ENCODE measurements at regions not wholly inside any gene's neighbourhood (a gene's known extent, or its start where the extent isn't known, plus 50 kb on each side); places are given as distances from the start of the nearest gene placed in this dataset.

DNA sequence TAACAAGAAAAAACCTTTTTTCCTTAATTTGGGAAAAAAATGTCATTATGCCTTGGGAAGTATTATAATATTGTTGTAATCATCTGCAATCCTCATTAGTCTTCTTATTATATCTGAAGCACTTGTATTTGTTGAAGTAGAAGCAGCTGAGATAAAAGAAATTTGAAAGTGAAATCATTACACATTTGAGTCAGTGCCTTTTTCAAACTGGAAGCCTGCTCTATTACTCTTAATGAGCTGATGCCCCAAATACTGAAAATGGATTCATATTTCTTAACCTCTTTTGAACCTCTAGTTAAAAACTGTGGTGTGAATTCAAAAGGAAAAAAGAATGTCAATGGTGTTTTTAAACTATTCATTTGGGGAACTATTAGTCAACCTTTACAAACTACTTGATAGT lies 1027.7 kb downstream of the NR2F1-AS1 start:
- Histone ChIP-seq H3K27me3 (ENCODE audit: insufficient read depth, low read depth, low read length) (peaks cover 23% of the 10 kb centered on the region), H3K9me2 (ENCODE audit: insufficient read depth, low read length) (no peaks in the 10 kb centered on the region), H3K27ac (ENCODE audit: low read length) (no peak overlapping the region), H3K9ac (ENCODE audit: low read length) (no peak overlapping the region), H3K36me3 (ENCODE audit: insufficient read depth, low read length) (no peaks in the 10 kb centered on the region), H3F3A (ENCODE audit: insufficient read depth, low read length, poor library complexity, severe bottlenecking) (no peaks in the 10 kb centered on the region), H3K79me2 (replicated peaks; ENCODE audit: insufficient read depth, low read length) (no peaks in the 10 kb centered on the region), H3K9me3 (ENCODE audit: low read length) (no peaks in the 10 kb centered on the region), H3K4me2 (ENCODE audit: low read length) (no peak overlapping the region), H4K20me1 (ENCODE audit: insufficient read depth) (no peaks in the 10 kb centered on the region), H2AFZ (ENCODE audit: low read depth, low read length) (no peak overlapping the region), H3K4me3 (ENCODE audit: low read length) (no peak overlapping the region)
- TF ChIP-seq EZH2 (IDR thresholded peaks at IDR 0.05; ENCODE audit: borderline replicate concordance, insufficient read depth, low read length, poor library complexity, severe bottlenecking) (no peak), RAD21 (conservative IDR thresholded peaks at IDR 0.05) (no peak), EP300 (conservative IDR thresholded peaks at IDR 0.05; ENCODE audit: poor library complexity, severe bottlenecking) (no peak), SMC3 (conservative IDR thresholded peaks at IDR 0.05; ENCODE audit: poor library complexity) (no peak), TAF1 (IDR thresholded peaks at IDR 0.05; ENCODE audit: low read depth) (no peak)
- TF ChIP-seq, protein P1, sequence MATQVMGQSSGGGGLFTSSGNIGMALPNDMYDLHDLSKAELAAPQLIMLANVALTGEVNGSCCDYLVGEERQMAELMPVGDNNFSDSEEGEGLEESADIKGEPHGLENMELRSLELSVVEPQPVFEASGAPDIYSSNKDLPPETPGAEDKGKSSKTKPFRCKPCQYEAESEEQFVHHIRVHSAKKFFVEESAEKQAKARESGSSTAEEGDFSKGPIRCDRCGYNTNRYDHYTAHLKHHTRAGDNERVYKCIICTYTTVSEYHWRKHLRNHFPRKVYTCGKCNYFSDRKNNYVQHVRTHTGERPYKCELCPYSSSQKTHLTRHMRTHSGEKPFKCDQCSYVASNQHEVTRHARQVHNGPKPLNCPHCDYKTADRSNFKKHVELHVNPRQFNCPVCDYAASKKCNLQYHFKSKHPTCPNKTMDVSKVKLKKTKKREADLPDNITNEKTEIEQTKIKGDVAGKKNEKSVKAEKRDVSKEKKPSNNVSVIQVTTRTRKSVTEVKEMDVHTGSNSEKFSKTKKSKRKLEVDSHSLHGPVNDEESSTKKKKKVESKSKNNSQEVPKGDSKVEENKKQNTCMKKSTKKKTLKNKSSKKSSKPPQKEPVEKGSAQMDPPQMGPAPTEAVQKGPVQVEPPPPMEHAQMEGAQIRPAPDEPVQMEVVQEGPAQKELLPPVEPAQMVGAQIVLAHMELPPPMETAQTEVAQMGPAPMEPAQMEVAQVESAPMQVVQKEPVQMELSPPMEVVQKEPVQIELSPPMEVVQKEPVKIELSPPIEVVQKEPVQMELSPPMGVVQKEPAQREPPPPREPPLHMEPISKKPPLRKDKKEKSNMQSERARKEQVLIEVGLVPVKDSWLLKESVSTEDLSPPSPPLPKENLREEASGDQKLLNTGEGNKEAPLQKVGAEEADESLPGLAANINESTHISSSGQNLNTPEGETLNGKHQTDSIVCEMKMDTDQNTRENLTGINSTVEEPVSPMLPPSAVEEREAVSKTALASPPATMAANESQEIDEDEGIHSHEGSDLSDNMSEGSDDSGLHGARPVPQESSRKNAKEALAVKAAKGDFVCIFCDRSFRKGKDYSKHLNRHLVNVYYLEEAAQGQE (IDR thresholded peaks at IDR 0.05; ENCODE audit: borderline replicate concordance): no peak

- Histone ChIP-seq H3K27ac (ENCODE audit: low read length) (no peak overlapping the region), H3K9me2 (ENCODE audit: insufficient read depth, low read length) (no peaks in the 10 kb centered on the region), H3K9ac (ENCODE audit: low read length) (no peak overlapping the region), H3K9me3 (ENCODE audit: low read length) (no peaks in the 10 kb centered on the region), H3F3A (ENCODE audit: insufficient read depth, low read length, poor library complexity, severe bottlenecking) (no peaks in the 10 kb centered on the region), H3K36me3 (ENCODE audit: insufficient read depth, low read length) (no peaks in the 10 kb centered on the region), H2AFZ (ENCODE audit: low read depth, low read length) (no peak overlapping the region), H4K20me1 (ENCODE audit: insufficient read depth) (no peaks in the 10 kb centered on the region), H3K27me3 (ENCODE audit: insufficient read depth, low read depth, low read length) (peaks cover 15% of the 10 kb centered on the region), H3K4me3 (ENCODE audit: low read length) (no peak overlapping the region), H3K4me2 (ENCODE audit: low read length) (no peak overlapping the region), H3K79me2 (replicated peaks; ENCODE audit: insufficient read depth, low read length) (no peaks in the 10 kb centered on the region)
- TF ChIP-seq POLR2AphosphoS5 (IDR thresholded peaks at IDR 0.05) (no peak), MXI1 (conservative IDR thresholded peaks at IDR 0.05; ENCODE audit: poor library complexity, severe bottlenecking) (no peak), EP300 (conservative IDR thresholded peaks at IDR 0.05; ENCODE audit: poor library complexity, severe bottlenecking) (no peak), RAD21 (conservative IDR thresholded peaks at IDR 0.05) (no peak), SMC3 (conservative IDR thresholded peaks at IDR 0.05; ENCODE audit: poor library complexity) (no peak), TAF1 (IDR thresholded peaks at IDR 0.05; ENCODE audit: low read depth) (no peak), EZH2 (IDR thresholded peaks at IDR 0.05; ENCODE audit: borderline replicate concordance, insufficient read depth, low read length, poor library complexity, severe bottlenecking) (no peak), CTCF (IDR thresholded peaks at IDR 0.05; ENCODE audit: poor library complexity, severe bottlenecking) (no peak)
- TF ChIP-seq, protein P1 (IDR thresholded peaks at IDR 0.05; ENCODE audit: borderline replicate concordance): no peak
Measured at GRCh38 chr5:92552206-92553160, 1028.5 kb downstream of the NR2F1-AS1 start.
